ENCODE measurements at regions not wholly inside any gene's neighbourhood (a gene's known extent, or its start where the extent isn't known, plus 50 kb on each side); places are given as distances from the start of the nearest gene placed in this dataset.

DNA sequence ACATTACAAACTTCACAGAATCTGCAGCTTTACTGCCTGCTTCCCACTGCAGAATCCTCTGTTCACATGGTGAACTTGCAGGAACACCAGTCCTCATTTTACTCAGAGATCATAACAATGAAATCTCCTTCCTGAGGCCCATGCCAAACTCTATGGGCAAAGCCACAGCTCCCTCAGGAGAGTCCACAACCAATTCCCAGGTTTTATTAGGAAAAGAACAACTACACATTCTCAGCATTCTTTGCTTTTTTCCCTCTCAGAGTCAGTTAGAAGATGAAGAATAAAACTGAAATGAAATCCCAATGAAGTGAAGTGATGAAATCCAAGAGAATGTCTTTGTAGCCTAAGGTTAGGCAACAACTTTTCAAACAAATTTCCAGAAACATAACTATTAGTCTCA, 233.7 kb downstream of the DSEL start:
- peak; percentile 58 for DNase-seq

DNA sequence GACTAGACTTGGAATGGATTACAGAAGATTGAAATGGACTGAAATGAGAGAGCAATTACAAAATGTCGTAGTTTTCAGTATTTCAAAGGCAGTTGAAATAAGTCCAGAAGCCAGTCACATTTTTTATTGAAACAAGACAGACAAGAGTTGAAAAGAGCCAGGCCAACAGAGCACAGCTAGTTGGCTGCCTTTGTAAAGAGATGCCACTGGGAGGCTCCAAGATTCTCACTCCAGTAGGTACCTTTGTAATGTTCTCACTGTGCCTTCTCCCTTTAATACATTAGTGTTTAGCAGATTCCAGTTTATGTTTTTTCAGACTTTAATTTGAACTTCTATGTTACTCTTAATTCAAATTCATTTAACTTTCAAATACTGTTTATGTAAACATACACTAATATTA, 234.8 kb downstream of the DSEL start:
- no peak for DNase-seq

DNA sequence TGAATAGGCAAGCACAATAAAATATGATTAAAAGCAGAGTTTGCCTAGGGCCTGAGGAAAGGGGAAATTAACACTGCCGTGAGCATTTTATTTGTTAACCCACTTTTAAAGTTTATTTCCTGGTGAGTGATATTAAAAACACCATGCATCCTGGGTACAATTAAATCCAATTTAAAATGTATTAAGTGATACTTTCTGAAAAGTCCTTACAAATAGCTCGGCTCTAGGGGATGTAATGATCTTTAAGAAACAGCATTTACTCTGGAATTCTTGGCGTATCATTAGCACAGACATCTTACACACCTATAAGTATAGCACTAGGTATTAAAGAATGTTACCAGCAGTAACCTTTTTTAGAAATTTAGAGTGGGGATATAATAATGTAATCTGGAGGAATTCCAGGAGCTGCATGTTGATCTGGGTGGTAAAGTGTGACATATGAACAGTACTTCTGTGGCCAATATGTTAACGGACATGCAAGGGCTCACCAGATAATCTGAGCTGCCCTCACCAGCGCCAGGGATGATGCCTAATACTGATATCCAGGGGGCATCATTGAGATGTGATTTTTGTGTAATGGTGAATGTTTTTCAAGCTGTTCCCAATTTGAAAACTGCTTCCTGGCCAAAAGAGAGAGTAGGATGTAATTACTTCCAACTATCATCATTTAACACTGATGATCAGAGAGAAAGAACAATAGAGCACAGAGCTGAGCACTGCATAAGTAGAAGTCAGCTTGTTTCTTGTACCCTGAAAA, 235.9 kb downstream of the DSEL start:
- DNase-seq = no peak

DNA sequence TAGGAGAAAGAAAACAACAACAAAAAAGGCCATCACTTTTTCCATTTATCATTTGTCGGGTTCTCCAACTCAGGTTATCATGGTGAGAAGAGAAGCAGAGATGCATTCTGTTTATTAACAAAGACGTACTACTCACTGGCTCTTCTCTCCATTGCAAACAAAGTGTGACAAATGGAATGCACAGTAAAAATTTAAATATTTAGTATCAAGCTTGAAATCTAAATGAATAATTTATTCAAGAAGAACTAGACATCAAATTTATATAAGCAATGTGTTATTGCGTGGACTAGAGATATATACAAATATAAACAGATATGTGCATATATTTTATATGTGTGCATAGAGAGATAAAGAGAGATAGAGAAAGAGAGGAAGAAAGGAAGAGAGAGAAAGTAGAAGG, 236.5 kb downstream of the DSEL start:
- DNase-seq = no peak

DNA sequence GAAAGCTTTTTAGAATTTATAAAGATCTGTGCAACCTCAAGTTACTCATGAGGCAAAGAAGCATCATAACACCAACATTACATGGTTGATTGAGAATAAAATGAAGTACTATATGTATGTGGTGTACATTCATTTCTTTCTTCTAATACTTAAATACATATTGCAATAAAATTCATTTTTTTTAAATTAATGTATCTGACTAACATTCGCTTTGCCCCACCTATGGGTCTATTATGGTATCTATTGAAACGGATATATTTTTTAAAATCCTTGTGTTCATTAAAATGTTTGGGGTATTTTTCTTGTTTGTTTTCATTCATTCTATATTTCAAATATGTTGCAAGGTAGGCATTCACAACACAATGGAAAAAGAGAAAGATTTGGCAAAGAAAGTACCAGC, 237.5 kb downstream of the DSEL start:
- DNase-seq = no peak

DNA sequence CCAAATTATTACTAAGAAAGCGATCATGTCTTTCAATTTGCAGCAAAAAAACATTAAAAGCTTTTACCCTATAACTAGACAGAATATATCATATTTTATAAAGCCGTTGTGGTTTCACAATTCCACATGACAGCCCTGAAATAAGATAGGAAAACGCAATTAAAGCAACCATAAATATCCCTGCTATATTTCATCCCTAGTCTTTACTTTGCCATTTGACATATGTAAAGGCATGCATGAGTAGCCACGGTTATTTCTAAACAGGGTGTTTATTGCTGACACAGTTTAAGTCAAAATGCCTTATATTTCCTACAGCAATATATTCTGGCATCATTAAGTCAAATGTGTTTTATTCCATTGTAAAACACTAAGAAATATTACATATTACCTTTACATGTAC, 239.9 kb downstream of the DSEL start:
- no peak for DNase-seq

DNA sequence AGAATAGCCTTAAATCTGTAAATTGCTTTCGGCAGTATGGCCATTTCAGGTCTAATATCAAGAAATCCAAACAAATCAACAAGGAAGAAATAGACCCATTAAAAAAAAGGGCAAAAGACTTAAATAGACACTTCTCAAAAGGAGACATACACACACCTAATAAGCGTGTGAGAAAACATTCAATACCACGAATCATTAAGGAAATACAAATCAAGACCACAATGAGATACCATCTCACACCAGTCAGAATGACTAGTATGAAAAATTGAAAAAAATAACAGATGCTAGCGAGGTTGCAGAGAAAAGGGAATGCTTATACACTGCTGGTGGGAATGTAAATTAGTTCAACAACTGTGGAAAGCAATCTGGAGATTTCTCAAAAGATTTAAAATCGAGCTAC, 243.2 kb downstream of the DSEL start:
- no peak for DNase-seq

DNA sequence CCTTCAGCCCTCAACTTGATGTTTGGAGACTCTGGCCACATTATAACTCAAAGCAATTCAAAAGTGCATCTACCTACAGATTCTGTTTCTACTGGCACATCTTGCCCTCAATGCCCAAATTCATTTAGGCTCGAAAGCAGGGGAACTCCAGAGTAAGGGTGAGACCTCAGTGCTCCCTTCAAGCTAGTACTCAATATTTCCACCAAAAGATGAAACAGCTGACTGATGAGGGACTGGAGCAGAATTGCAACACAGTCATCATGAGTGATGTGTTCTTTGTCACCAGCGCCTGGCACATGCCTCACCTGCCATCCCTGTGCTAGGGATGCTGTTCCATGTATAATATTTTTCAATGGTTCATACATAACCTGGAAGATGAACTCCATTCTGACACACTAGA, 247.3 kb downstream of the DSEL start:
- DNase-seq = no peak

DNA sequence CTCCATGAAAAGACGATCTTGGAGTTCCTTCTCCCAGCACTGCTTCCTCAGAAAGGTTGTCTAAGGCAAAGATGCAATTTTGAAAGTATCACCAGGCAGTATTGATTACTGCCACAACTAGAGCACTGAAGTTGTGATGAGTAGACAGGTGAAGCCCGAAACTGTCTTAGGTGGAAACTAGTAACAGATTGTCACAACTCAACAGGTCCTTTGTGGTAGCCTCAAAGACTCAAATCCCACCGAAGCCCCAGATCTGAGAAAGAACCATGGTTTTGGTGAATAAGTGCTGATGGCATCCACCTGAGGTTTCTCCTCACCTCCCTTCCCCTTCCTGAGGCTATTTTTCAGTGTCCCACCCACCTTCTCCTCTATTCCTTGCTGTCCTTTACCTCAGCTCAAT, 248.0 kb downstream of the DSEL start:
- no peak for DNase-seq

DNA sequence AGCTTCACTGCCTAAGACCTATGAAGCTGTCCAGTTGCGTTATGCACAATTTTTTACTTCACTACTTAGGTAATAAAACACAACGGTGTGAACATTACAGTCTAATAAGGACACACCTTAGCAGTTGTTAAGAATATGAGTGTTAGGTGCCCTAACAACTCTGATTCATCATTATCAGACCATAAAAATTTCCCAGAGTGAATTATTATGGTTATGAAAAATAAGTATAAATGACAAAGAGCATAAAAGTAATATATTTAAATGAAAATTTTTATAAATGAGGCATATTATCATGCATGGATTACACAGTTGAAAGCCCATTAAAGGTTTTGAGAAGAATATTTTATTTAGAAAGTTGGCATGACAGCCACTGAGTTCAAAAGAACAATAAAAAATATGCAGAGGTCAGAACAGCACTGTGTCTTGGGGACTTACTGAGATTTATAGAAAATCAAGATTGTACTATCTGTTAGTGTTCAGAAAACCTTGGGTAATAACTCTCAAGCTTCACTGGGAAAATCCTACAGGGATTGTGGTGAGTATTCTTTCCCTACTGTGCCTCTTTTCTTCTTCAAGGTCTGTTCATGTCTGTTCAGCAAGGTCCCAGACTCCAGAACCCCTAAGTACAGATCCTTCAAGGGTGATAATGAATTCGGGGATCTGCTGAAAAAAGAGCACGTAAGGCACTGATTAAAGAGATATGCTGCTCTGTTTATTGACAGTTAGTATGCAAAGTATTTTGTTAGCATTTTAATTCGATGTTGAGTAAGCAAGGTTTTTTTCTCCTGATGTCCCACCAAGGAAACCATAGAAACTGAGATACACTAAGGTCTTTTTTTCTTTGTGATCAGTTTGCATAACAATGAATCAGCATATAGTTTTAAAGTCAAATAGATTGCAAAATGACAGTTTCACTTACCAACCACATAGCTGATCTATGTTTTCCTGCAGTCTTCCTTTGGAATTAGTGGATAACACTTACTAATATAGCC, 250.0 kb downstream of the DSEL start:
- peak; percentile 62 for DNase-seq

DNA sequence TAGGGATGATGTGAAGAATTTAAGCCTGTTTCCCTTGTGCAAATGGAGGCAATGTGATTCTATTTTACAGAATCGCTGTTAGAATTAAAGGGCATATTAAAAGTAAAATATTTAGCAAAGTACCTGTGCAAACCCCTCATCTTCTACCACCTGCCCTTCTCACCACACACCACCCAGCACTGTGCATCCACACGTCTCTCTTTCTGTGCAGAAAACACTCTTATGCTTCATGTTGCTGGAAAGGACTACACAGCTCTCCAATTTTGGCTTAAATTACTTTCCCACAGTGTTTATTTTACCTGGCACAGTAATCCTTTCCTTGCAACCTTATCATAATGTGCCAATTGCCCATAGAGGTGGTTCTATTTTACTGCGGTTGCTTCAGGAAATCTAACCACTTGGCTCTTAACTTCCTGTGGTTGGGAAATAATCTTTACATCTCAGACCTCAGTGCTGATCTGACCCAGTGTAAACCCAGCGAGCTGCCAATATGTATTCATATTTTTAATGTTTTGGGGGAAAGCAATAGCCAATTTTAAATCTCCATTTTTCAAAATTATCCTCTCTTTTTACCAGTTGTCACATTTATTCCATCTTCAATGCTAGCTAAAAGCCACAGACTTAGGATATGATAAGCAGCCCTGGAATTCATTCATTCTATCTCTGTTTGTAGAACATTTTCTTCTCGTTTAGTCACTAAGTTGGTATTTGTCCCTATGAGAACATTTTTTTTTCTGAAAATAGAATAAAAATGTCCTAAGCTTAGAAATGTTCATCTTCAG, 250.9 kb downstream of the DSEL start:
- peak; percentile 84 for DNase-seq

DNA sequence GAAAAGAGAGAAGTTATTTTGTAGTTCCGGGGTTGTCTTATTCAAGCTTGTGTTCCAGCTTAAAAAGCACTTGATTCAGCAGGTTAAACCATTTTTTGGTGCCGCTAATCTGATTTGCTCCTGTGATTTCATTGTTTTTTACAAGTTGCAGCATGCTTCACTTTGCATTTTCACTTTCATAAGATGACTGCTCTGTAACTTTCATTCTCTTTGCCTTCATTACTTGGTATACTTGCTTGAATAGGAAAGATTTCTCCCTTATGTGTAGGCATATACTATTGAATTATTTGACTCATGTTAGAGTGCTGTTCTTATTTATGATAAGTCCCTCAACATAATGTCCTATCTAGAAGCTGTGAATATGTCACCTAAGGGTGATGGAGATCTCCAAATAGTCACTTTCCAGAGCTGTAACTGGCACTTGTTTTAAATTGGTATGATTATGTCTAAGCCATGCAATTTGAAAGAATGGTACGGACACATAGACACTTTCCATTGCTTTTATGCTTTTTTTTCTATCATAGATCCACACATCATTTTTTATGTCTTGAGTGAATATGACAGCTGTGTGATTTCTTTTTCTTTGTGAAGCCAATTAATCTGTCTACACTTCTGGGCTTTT, 254.5 kb downstream of the DSEL start:
- DNase-seq = no peak

DNA sequence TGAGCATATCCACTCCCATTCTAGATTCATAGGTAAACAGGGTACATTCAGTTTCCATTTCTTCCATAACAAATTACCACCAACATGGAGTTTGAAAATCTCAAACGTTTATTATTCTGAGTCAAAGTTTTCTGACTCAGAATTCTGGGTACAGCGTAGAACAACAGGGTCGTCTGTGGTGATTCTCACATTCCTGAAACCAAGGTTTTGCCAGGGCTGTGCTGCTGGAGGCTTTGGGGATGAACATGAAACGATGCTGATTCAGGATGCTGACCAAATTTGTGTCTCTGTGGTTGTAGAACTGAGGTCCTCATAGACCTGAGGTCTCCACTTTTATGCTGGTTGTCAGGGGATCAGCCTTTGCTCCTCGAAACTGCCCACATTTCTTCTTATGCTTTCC, 255.7 kb downstream of the DSEL start:
- DNase-seq = peak; percentile 8

DNA sequence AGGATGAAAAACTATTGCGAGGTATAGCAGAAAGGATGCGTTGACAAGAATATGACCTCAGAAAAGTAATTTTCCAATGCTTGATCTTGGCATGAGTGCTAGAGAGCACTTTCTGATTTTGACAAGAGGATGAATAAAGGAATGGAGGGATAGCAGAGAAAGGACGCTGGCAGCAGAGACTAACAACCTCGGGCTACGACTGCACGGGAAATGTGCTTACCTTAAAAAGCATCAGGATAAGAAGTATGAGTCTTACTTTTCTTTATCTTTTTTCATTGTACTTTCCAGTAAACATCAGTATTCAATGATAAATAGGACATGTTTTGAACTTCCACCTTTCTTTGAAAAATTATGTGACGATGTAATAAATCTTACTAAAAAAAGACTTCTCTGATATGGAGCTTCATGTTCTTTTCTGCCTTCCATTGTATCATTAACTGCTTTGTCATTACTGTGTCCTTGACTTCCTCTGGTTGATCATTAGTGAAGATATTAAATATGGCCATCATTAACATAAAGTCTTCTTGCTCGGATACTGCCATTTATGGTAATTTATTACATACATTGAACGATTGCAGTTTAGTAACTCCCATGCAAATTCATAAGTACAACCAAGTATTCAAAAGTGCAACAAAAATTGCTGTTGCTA, 265.6 kb downstream of the DSEL start:
- DNase-seq = no peak

DNA sequence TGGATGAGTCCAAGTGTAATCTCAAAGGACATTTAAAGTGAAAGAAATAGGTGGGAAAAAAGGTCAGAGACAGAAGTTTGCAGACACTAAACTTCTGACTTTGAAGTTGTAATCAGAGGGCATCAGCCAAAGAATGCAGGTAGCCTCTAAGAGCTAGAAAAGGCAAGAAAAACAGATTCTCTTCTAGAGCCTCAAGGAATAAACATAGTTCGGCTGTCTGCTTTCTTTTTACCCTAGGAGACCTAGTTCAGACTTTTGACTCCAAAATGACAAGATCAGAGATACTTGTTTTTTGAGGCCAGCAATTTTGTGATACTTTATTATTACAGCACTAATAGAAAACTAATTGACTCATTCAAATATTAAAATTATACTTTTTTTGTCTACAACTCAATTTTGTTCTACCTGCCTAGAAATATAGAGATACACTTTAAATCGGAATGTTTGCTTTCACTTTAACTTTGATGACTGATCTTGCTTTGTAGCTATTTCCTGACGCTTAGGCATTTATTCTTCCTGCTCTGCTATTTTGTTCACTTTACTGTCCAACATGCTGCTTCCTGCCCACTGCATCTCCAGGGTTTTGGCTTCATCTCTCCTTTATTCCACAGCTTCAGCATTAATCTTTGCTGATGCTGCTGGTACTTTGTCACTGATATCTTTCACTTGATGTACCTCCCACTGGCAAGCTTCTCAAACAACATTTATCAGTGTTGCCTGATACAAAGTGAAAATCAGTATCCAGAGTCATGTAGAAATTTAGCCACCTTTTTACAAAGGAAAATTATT, 272.5 kb downstream of the DSEL start:
- peak; percentile 10 for DNase-seq

DNA sequence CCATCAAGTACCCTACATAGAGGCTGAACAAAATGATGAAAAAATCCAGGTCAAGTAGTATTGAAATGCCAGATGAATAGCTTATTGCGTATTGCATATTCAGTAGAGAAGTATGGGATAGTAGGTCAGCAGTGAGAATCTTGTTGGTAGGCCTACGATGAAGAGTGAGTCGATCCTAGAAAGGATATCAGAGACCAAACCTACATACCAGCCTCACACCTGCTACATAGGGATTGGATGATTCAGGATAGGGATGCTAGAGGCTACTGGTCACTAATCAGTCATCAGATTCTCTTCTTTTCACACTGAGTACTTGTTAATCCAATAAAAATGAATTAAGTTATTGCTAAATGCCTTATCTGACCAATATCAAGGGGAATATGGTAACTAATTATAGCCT, 274.5 kb downstream of the DSEL start:
- DNase-seq = no peak

DNA sequence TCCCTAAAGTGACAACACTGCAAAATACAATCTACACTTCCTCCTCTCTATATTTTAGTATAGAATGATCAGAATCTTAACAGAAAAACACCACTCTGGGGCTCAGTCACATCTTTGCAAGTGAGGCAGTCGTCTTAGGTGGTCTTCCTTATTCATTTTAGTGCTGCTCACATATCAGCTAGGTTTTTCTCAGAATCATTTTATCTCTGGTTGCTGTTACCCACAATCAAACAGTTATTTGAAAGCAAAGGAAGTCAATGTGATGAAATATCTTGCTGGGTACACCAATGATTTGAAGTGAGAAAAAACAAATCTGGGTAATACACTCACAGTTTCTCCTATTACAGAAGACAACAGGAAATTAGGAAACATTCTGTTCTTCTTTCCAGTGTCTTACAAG, 275.2 kb downstream of the DSEL start:
- DNase-seq = no peak

DNA sequence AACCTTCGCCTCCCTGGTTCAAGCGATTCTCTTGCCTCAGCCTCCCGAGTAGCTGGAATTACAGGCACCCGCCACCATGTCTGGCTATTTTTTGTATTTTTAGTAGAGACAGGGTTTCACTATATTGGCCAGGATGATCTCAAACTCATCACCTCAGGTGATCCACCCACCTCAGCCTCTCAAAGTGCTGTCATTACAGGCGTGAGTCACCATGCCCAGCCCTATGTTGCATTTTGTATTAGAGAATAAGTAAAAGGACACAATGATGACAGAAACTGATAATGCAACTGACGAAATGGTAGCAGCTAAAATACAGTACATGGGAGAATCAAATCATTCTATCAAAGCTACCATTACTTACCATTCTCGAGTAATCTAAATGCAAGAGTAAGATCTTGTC, 276.7 kb downstream of the DSEL start:
- no peak for DNase-seq

DNA sequence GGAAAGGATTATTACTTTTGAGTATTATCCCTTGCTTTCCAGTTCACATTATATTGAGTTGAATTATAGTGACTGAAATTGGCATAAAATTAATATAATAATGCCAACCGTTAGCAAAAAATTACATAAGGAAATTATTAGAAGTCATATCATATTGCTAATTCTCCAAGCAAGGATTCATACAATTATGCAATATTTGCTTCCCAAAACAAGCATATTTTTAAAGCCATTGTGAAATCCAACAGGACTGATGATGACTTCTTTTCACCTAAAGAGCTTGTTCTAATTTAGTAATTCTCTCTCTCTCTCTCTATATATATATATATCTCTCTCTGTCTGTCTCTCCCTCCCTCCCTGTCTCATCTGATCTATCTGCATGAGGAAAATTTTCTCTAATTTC, 283.5 kb downstream of the DSEL start:
- DNase-seq = no peak

DNA sequence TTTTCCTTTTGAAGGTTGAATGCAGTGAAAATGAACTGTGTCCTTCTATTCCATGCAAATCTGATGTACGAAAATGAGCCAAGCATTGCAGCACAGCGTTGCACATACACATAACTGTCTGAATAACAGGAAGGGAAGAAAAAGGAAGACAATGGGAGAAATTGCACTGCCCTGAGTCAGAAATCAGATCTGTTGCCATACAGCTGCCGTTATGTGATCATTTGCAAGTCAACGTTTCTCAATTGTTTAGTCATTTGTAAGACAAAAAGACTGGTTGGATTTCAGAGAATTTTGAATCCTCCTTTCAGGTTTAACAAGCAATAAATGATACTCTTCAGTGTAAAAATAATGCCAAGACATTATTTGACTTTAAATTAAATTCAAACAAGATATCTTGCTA, 284.1 kb downstream of the DSEL start:
- peak; percentile 32 for DNase-seq

DNA sequence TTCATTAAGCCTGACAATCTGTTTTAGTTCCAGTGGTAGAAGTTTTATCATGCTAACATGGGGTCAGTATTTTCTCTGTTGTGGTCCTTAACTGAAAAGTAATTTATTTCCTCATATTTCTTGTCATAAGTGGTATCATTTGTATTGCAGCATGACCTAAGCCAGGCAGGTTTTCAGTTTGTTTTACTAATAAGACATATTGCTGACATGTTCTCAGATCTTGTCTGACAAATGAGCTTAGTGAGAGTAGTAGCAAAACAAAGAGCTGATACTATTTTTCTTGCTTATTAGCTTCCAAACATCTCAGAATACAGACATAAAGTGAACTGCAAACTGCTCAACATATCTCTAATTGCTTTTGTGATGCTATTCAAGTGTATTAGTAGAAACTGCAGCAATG, 293.6 kb downstream of the DSEL start:
- DNase-seq = no peak
